ENCODE measurements at regions not wholly inside any gene's neighbourhood (a gene's known extent, or its start where the extent isn't known, plus 50 kb on each side); places are given as distances from the start of the nearest gene placed in this dataset.

DNA sequence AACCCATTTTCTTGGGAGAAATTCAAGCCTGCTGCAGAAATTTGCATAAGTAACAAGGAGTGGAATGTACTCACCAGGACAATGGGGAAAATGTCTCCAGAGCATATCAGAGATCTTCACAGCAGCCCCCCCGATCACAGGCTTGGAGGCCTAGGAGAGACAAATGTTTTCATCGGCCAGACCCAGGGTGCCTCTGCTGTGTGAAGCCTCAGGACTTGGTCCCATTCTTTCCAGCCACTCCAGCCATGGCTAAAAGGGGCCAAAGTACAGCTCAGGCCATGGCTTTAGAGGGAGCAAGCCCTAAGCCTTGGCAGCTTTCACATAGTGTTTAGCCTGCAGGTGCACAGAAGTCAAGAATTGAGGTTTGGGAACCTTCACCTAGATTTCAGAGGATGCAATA, 1463.0 kb downstream of the HACE1 start:
- TF ChIP-seq, protein P1, sequence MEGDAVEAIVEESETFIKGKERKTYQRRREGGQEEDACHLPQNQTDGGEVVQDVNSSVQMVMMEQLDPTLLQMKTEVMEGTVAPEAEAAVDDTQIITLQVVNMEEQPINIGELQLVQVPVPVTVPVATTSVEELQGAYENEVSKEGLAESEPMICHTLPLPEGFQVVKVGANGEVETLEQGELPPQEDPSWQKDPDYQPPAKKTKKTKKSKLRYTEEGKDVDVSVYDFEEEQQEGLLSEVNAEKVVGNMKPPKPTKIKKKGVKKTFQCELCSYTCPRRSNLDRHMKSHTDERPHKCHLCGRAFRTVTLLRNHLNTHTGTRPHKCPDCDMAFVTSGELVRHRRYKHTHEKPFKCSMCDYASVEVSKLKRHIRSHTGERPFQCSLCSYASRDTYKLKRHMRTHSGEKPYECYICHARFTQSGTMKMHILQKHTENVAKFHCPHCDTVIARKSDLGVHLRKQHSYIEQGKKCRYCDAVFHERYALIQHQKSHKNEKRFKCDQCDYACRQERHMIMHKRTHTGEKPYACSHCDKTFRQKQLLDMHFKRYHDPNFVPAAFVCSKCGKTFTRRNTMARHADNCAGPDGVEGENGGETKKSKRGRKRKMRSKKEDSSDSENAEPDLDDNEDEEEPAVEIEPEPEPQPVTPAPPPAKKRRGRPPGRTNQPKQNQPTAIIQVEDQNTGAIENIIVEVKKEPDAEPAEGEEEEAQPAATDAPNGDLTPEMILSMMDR (IDR thresholded peaks at IDR 0.05; ENCODE audit: extremely low read depth, missing control alignments), result no peak
- DNase-seq (ENCODE audit: low spot score), result no peak

DNA sequence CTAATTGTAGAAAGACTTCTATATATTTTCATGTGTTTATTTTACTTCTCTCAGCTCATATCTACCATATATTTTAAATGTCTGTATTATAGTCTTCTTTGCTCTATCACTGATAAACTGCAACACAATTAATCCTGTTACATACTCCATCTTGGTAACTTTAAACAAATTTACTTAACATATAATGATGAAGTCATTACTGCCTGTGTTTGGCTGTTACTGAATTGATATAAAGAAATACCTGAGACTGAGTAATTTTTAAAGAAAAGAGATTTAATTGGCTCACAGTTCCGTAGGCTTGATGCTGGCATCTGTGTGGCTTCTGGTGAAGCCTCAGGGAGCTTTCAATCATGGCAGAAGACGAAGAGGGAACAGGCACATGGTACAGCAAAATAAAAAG, 1480.4 kb downstream of the HACE1 start:
- TF ChIP-seq, protein P1 (IDR thresholded peaks at IDR 0.05; ENCODE audit: extremely low read depth, missing control alignments), result no peak
- no peak for DNase-seq (ENCODE audit: low spot score)

DNA sequence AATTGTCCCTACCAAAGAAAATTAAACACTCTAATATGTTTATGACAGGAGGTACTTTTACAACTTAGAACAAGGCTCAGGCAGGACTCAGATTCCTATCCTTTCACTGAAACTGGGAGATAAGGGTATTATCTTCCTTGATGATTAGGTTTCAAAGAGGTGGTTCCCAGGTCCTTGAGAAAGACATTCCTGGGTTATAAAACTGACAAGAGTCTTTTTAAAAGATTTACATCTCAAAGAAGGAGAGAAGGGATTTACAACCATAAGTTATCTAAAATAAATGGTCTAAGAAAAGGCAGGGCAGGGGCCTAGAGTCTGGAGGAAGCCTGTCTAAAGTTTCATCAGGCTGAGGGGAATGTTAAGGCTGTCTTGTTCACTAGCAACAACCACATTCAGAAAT, 1492.5 kb downstream of the HACE1 start:
- DNase-seq (ENCODE audit: low spot score), result no peak
- TF ChIP-seq, protein P1 (IDR thresholded peaks at IDR 0.05; ENCODE audit: extremely low read depth, missing control alignments), result no peak

DNA sequence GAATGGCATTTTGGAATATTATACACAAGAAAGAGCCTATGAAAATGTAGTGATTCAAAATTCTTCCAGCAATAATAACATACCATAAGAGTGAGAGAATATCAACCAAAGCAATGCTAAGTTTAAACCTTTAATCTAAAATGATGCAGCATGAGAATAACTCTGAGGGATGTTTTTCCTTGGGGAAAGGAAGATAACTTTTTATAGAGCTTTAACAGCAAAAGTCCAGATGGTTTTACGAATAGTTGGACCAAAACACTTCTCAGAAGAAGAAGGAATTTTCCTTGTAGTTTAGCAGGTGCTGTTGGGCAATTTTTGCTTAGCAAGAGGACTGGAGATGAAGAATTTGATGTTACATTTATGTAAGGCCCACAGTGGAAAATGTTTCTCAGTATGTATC, 1503.2 kb downstream of the HACE1 start:
- TF ChIP-seq, protein P1 (IDR thresholded peaks at IDR 0.05; ENCODE audit: extremely low read depth, missing control alignments), result no peak
- no peak for DNase-seq (ENCODE audit: low spot score)

DNA sequence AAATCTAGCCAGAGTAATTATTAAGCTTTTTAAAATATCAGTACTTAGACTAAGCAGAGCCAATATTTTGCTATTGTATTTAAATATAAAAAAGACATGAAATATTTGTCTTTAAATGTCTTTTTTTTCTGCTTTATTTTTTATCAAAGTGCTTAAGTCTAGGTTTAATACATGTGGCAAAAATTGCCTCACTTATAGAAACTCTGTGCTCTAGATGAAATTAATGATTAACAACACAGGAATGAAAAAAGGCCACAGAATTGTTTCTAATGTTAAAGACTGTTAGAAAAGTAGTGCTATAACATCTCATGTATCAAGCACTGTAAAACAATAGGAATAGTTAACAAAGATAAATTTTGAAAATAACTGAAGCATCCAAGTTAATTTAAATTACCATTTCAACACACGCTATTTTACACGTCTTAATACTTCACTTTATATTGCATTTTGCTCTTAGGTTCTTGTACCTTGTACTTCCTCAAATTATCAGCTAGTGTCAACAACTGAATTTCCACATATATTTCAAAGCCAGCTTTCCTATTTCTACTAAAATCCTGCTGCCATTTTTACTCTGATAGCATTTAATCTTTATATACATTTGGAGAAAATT, 1515.1 kb downstream of the HACE1 start:
- no peak for DNase-seq (ENCODE audit: low spot score)
- TF ChIP-seq, protein P1 (IDR thresholded peaks at IDR 0.05; ENCODE audit: extremely low read depth, missing control alignments), result no peak

DNA sequence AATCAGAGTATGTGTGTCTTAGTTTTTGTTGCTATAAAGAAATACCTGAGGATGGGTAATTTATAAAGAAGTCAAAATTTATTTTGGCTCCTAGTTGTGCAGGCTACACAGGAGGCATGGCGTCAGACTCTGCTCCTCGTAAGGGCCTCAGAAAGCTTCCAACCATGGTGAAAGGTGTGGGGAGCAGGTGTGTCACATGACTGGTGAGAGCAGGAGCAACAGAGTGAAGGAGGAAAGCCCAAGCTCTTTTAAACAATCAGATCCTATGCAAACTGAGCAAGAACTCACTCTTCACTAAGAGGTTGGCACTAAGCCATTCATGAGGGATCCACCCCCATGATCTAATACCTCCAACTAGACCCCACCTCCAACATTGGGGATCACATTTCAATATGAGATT, 1524.3 kb downstream of the HACE1 start:
- TF ChIP-seq, protein P1 (IDR thresholded peaks at IDR 0.05; ENCODE audit: extremely low read depth, missing control alignments), result no peak
- no peak for DNase-seq (ENCODE audit: low spot score)

DNA sequence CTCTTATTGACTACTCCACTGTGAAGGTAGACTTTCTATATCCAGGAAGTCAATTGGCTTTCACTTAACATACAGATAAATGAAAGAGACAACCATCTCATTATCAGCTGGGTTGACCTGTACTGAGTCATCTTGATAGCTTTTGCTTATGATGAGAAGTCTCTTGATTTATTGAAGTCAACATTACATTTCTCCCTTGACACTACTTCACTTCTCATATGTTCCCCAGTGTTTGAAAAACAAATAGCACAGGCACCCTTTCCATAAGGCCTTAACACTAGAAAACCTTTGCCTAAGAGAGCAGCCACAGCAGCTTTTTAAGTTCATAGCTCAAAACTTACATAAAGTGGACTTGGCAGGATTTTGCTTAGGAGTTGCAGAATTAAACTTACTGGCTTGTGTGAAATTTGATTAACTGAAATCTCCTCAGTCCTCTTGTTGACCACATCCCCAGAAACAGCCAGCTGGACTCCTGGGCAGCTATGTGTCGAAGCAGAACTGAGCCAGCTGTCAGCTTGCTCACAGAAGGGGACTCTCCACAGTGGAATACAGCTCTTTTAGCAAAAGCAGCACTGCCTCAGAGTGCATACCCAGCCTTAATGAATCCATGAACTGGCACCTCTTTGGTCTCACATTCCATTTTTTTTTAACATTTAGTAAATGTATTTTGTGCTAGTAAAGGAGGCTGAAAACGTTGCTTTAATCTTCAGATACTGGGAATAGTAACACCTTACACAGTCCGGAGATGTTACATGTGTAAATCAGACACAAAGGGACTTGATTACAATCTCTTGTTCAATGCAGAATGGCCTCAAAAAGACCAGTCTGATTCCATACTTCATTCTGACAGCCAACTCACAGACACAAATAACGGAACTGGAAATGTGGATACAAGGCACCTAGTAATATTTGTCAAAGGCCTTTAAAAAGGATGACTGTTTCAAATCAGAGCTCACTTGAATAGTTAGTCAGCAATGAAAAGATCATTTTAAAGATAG, 1532.7 kb downstream of the HACE1 start:
- TF ChIP-seq, protein P1 (IDR thresholded peaks at IDR 0.05; ENCODE audit: extremely low read depth, missing control alignments), result no peak
- DNase-seq (ENCODE audit: low spot score), result no peak
